ENCODE measurements at regions not wholly inside any gene's neighbourhood (a gene's known extent, or its start where the extent isn't known, plus 50 kb on each side); places are given as distances from the start of the nearest gene placed in this dataset.

GRCh38 chr3:140857993-140858392 is 83.6 kb upstream of the SLC25A36 start:
- Histone ChIP-seq H3K4me1 (ENCODE audit: control insufficient read depth, insufficient read depth, low read length) (no peaks in the 10 kb centered on the region), H3K27ac (ENCODE audit: extremely low read depth, low read depth, low read length) (no peak overlapping the region), H3K36me3 (ENCODE audit: control insufficient read depth in 2 of 2, insufficient read depth in 1 of 2, low read length in 2 of 2) (no peaks in the 10 kb centered on the region), H3K4me3 (ENCODE audit: low read depth, low read length) (no peak overlapping the region), H3K9me3 (ENCODE audit: control insufficient read depth, insufficient read depth, low read depth, low read length) (no peaks in the 10 kb centered on the region)
- ChIA-PET POLR2A (no interaction called here), CTCF (no interaction called here)
- TF ChIP-seq ZNF529 (tag by site-specific recombination; IDR thresholded peaks at IDR 0.05; ENCODE audit: insufficient replicate concordance) (no peak), ZNF585B (tag by site-specific recombination; IDR thresholded peaks at IDR 0.05) (no peak)

GRCh38 chr3:140859592-140860336 is 81.9 kb upstream of the SLC25A36 start:
- no peaks in the 10 kb centered on the region for H3K36me3 ChIP-seq (ENCODE audit: control insufficient read depth in 2 of 2, insufficient read depth in 1 of 2, low read length in 2 of 2)
- H3K9me3 ChIP-seq (ENCODE audit: control insufficient read depth, insufficient read depth, low read depth, low read length), result no peaks in the 10 kb centered on the region
- CTCF ChIA-PET, result no interaction called here
- H3K4me1 ChIP-seq (ENCODE audit: control insufficient read depth, insufficient read depth, low read length), result no peaks in the 10 kb centered on the region
- no peak for TF ChIP-seq ZNF133 (tag by site-specific recombination; IDR thresholded peaks at IDR 0.05)
- no peak overlapping the region for H3K4me3 ChIP-seq (ENCODE audit: low read depth, low read length)
- POLR2A ChIA-PET, result no interaction called here
- H3K27ac ChIP-seq (ENCODE audit: extremely low read depth, low read depth, low read length), result no peak overlapping the region

- no peak overlapping the region for H3K27ac ChIP-seq (ENCODE audit: extremely low read depth, low read depth, low read length)
- no peaks in the 10 kb centered on the region for H3K9me3 ChIP-seq (ENCODE audit: control insufficient read depth, insufficient read depth, low read depth, low read length)
- H3K4me3 ChIP-seq (ENCODE audit: low read depth, low read length), result no peak overlapping the region
- no peaks in the 10 kb centered on the region for H3K36me3 ChIP-seq (ENCODE audit: control insufficient read depth in 2 of 2, insufficient read depth in 1 of 2, low read length in 2 of 2)
- ChIA-PET CTCF (interaction anchor here (0.6 to 1.3 kb wide), 11 partner anchors 10 to 1436 kb away, joined by 3 to 6 read pairs (median 3); no protein-coding TSS in a partner anchor), POLR2A (no interaction called here)
- no peaks in the 10 kb centered on the region for H3K4me1 ChIP-seq (ENCODE audit: control insufficient read depth, insufficient read depth, low read length)
- TF ChIP-seq ZNF654 (tag by site-specific recombination; IDR thresholded peaks at IDR 0.05; ENCODE audit: low read depth) (peak; percentile 83), CTCF (tag by site-specific recombination; IDR thresholded peaks at IDR 0.05) (0 out of 2 replicates have a peak, but pooled peaks have one; percentile 20), ZBTB21 (tag by site-specific recombination; IDR thresholded peaks at IDR 0.05) (no peak), PBX3 (CRISPR knock-in tag; IDR thresholded peaks at IDR 0.05) (no peak), PRDM10 (tag by site-specific recombination; IDR thresholded peaks at IDR 0.05) (peak; percentile 96), GFI1B (tag by site-specific recombination; IDR thresholded peaks at IDR 0.05) (no peak), ZNF664 (tag by site-specific recombination; IDR thresholded peaks at IDR 0.05) (no peak), HIC1 (tag by site-specific recombination; IDR thresholded peaks at IDR 0.05) (no peak), ZNF843 (tag by site-specific recombination; IDR thresholded peaks at IDR 0.05) (no peak)
These were observed 78.0 kb upstream of the SLC25A36 start for GRCh38 chr3:140863580-140864009.

All from HEK293 (cell line).